H1 (cell line): ENCODE measurements at regions not wholly inside any gene's neighbourhood (a gene's known extent, or its start where the extent isn't known, plus 50 kb on each side); places are given as distances from the start of the nearest gene placed in this dataset.

Experiments
- CTCF ChIA-PET: fragments of 300-600 bp; sonication (Branson Sonifier 250); formaldehyde crosslinking; loops from one replicate; lab custom pipeline; 2021; ENCODE audit not compliant: partially characterized antibody; lab: Charles Lee
- POLR2A ChIA-PET: fragments of 300-600 bp; sonication (Branson Sonifier 250); formaldehyde crosslinking; loops from one replicate; lab custom pipeline; 2021; ENCODE audit warnings: inconsistent platforms; ENCODE audit not compliant: partially characterized antibody; lab: Charles Lee
- DNase-seq, 2 experiments: peaks; one replicate each; pipeline versions ENCODE4 v3.0.0 to v3.0.0-alpha.2; 2010 to 2022; ENCODE audit warnings: low spot score in 2 of 2, low read depth in 1 of 2, mixed read lengths in 1 of 2
- FAIRE-seq: peaks from 2 replicates; lab custom pipeline; 2011; peaks lifted over from hg19 to GRCh38; lab: Jason Lieb, UNC
- H2AFZ ChIP-seq: 2 replicates; pipeline ENCODE4 v1.8.1; 2012; ENCODE audit warnings: low read length, inconsistent platforms
- H2AK5ac ChIP-seq: 2 replicates; pipeline ENCODE4 v1.6.1; 2013; ENCODE audit warnings: low read depth, low read length
- H2BK120ac ChIP-seq: replicated peaks from 2 replicates; pipeline ENCODE3; 2013; ENCODE audit warnings: low read depth, low read length, inconsistent platforms
- H2BK12ac ChIP-seq: 2 replicates; pipeline ENCODE4 v1.6.1; 2013; ENCODE audit warnings: low read depth, low read length
- H2BK15ac ChIP-seq: 2 replicates; pipeline ENCODE4 v1.6.1; 2013; ENCODE audit warnings: low read length
- H2BK20ac ChIP-seq: 2 replicates; pipeline ENCODE4 v1.6.1; 2013; ENCODE audit warnings: low read length
- H2BK5ac ChIP-seq: 2 replicates; pipeline ENCODE4 v1.6.1; 2013; ENCODE audit warnings: low read depth, low read length
- H3K14ac ChIP-seq: 2 replicates; pipeline ENCODE4 v1.6.1; 2013; ENCODE audit warnings: inconsistent platforms; ENCODE audit not compliant: insufficient read length
- H3K18ac ChIP-seq: 2 replicates; pipeline ENCODE4 v1.6.1; 2013; ENCODE audit warnings: low read length; ENCODE audit errors: extremely low read depth
- H3K23ac ChIP-seq: 2 replicates; pipeline ENCODE4 v1.6.1; 2013; ENCODE audit warnings: inconsistent platforms; ENCODE audit not compliant: insufficient read length
- H3K23me2 ChIP-seq: 2 replicates; pipeline ENCODE4 v1.6.1; 2013; ENCODE audit warnings: low read depth, low read length
- H3K27ac ChIP-seq: 2 replicates; pipeline ENCODE4 v1.6.1; 2011; ENCODE audit warnings: low read depth, low read length, inconsistent platforms
- H3K27me3 ChIP-seq, 4 experiments: replicated peaks in 1 of 4; 1 replicate in 1 of 4; 2 replicates in 3 of 4; pipeline versions ENCODE4 v1.6.1 to v1.8.1; 2011 to 2013; ENCODE audit warnings: low read length in 3 of 4, mild to moderate bottlenecking in 3 of 4, inconsistent platforms in 2 of 4, mixed read lengths in 2 of 4, moderate library complexity in 1 of 4; ENCODE audit not compliant: control insufficient read depth in 3 of 4, insufficient read depth in 3 of 4; ENCODE audit errors: extremely low read depth in 1 of 4
- H3K36me3 ChIP-seq, 4 experiments: 2 replicates each; pipeline versions ENCODE4 v1.6.1 to v1.8.1; 2011 to 2013; ENCODE audit warnings: mild to moderate bottlenecking in 4 of 4, low read length in 3 of 4, moderate library complexity in 2 of 4, control low read depth in 1 of 4, inconsistent platforms in 1 of 4; ENCODE audit not compliant: insufficient read depth in 4 of 4, control insufficient read depth in 2 of 4
- H3K4ac ChIP-seq: replicated peaks from 2 replicates; pipeline ENCODE3; 2013; ENCODE audit warnings: low read length, low read depth, mixed read lengths, inconsistent platforms; ENCODE audit not compliant: insufficient read length
- H3K4me1 ChIP-seq, 4 experiments: replicated peaks in 1 of 4; 1 replicate in 1 of 4; 2 replicates in 3 of 4; pipeline versions ENCODE4 v1.6.1 to v1.8.1; 2011 to 2013; ENCODE audit warnings: low read length in 3 of 4, inconsistent platforms in 2 of 4, mixed read lengths in 1 of 4; ENCODE audit not compliant: insufficient read depth in 4 of 4, control insufficient read depth in 3 of 4
- H3K4me2 ChIP-seq, 2 experiments: 2 replicates each; pipeline versions ENCODE4 v1.6.1 to v1.8.1; 2011 to 2013; ENCODE audit warnings: low read depth in 2 of 2, low read length in 2 of 2, control low read depth in 1 of 2, inconsistent platforms in 1 of 2, mild to moderate bottlenecking in 1 of 2; ENCODE audit not compliant: insufficient read depth in 1 of 2
- H3K4me3 ChIP-seq, 4 experiments: fragments of 200-600, 300-600 bp in 1 of 4; sonication (generic), shearing (Covaris generic), sonication (Bioruptor Twin) in 1 of 4; 2 replicates each; pipeline versions ENCODE4 v1.5.1 to v1.8.1; 2011 to 2016; ENCODE audit warnings: low read length in 4 of 4, low read depth in 3 of 4, control low read depth in 2 of 4, inconsistent platforms in 2 of 4, mild to moderate bottlenecking in 2 of 4, mixed read lengths in 1 of 4, moderate library complexity in 1 of 4; ENCODE audit not compliant: insufficient read depth in 2 of 4; ENCODE audit errors: extremely low read depth in 1 of 4
- H3K56ac ChIP-seq: replicated peaks from 2 replicates; pipeline ENCODE3; 2013; ENCODE audit warnings: low read depth, mild to moderate bottlenecking, mixed read lengths, low read length, inconsistent platforms; ENCODE audit not compliant: insufficient read length
- H3K79me1 ChIP-seq: 2 replicates; pipeline ENCODE4 v1.6.1; 2013; ENCODE audit warnings: low read depth, low read length, control low read depth
- H3K79me2 ChIP-seq, 2 experiments: 2 replicates each; pipeline versions ENCODE4 v1.6.1 to v1.8.1; 2012 to 2013; ENCODE audit warnings: low read length in 2 of 2, mild to moderate bottlenecking in 2 of 2, inconsistent platforms in 1 of 2; ENCODE audit not compliant: insufficient read depth in 2 of 2, control insufficient read depth in 1 of 2
- H3K9ac ChIP-seq, 4 experiments: replicated peaks in 1 of 4; 1 replicate in 1 of 4; 2 replicates in 3 of 4; pipeline versions ENCODE4 v1.6.1 to v1.8.1; 2011 to 2013; ENCODE audit warnings: low read depth in 3 of 4, low read length in 3 of 4, control low read depth in 2 of 4, mild to moderate bottlenecking in 2 of 4, moderate library complexity in 2 of 4, inconsistent platforms in 1 of 4; ENCODE audit errors: extremely low read depth in 1 of 4
- H3K9me3 ChIP-seq, 2 experiments: 2 replicates each; pipeline versions ENCODE4 v1.6.1 to v1.8.1; 2012 to 2013; ENCODE audit warnings: mild to moderate bottlenecking in 2 of 2, moderate library complexity in 2 of 2, control low read depth in 1 of 2, inconsistent platforms in 1 of 2, low read depth in 1 of 2, low read length in 1 of 2, mixed read lengths in 1 of 2; ENCODE audit not compliant: insufficient read depth in 2 of 2
- H4K20me1 ChIP-seq, 2 experiments: replicated peaks in 1 of 2; 2 replicates each; pipeline versions ENCODE3 to v1.8.1; 2011 to 2013; ENCODE audit warnings: inconsistent platforms in 2 of 2, low read length in 2 of 2, mild to moderate bottlenecking in 1 of 2; ENCODE audit not compliant: insufficient read depth in 2 of 2, control insufficient read depth in 1 of 2
- H4K5ac ChIP-seq: 2 replicates; pipeline ENCODE4 v1.6.1; 2013; ENCODE audit warnings: low read length, low read depth, mixed read lengths, inconsistent platforms; ENCODE audit not compliant: insufficient read length
- H4K8ac ChIP-seq: 2 replicates; pipeline ENCODE4 v1.8.0; 2013; ENCODE audit warnings: mild to moderate bottlenecking, moderate library complexity, low read length, inconsistent platforms; ENCODE audit not compliant: insufficient read depth; ENCODE audit errors: extremely low read depth
- H4K91ac ChIP-seq: replicated peaks from 2 replicates; pipeline ENCODE3; 2013; ENCODE audit warnings: low read length, mixed read lengths, inconsistent platforms; ENCODE audit not compliant: insufficient read length
- CBX5 ChIP-seq: fragments of 300-800, 300-1000 bp; sonication (generic); IDR thresholded peaks from 2 replicates; pipeline ENCODE4 v1.7.1; 2016; ENCODE audit warnings: antibody characterized with exemption, low read length, low read depth
- SAP30 ChIP-seq: fragments of 300-600 bp; sonication (generic); IDR thresholded peaks from 2 replicates; pipeline ENCODE4 v1.7.1; 2012; ENCODE audit warnings: low read length, moderate library complexity, mild to moderate bottlenecking, inconsistent platforms; ENCODE audit not compliant: insufficient read depth, insufficient replicate concordance
- WGBS, 2 experiments: shearing (Covaris generic) in 1 of 2; methylation state at CpG; one replicate each; pipeline versions ENCODE4 v1.1.6 to v1.1.7; 2013 to 2015; ENCODE audit warnings: low lambda C conversion rate in 2 of 2, mixed read lengths in 2 of 2, inconsistent platforms in 1 of 2, low coverage in 1 of 2, missing lambda C conversion rate in 1 of 2; ENCODE audit not compliant: insufficient replicate concordance in 2 of 2, insufficient coverage in 1 of 2, insufficient read length in 1 of 2; ENCODE audit errors: extremely low coverage in 1 of 2, missing lambda C conversion rate in 1 of 2; 5-methylcytosine and 5-hydroxymethylcytosine counted together

- H4K5ac ChIP-seq: no peak overlapping the region
- no peak overlapping the region for H4K91ac ChIP-seq
- no peak overlapping the region for H2AK5ac ChIP-seq
- no peaks in the 10 kb centered on the region for H3K36me3 ChIP-seq
- H4K8ac ChIP-seq: no peak overlapping the region
- H3K79me1 ChIP-seq: no peaks in the 10 kb centered on the region
- 98% methylated on average over 2 of the region's 2 CpGs; no CpG with 5 or more reads in 1 of the 2 experiments for WGBS, 2 experiments
- no peak overlapping the region for H2AFZ ChIP-seq
- no peak for DNase-seq
- H3K14ac ChIP-seq: no peak overlapping the region
- no peaks in the 10 kb centered on the region for H3K4me1 ChIP-seq
- CTCF ChIA-PET: interaction anchor here (0.8 kb wide), 1 partner anchor 51 kb away, joined by 3 read pairs; no protein-coding TSS in a partner anchor
- H3K4me2 ChIP-seq: no peak overlapping the region
- no peak overlapping the region for H3K9ac ChIP-seq
- H2BK20ac ChIP-seq: no peak overlapping the region
- H3K79me2 ChIP-seq: no peaks in the 10 kb centered on the region
- no peak overlapping the region for H3K27ac ChIP-seq
- H3K18ac ChIP-seq: no peak overlapping the region
- peaks cover 0 to 5% of the 10 kb centered on the region in 2 experiments for H4K20me1 ChIP-seq
- no peak overlapping the region for H3K23ac ChIP-seq
- POLR2A ChIA-PET: no interaction called here
- peaks cover 10 to 35% (median 32%) of the 10 kb centered on the region in 4 experiments; a peak in 6 of 7 replicates for H3K27me3 ChIP-seq
- no peak overlapping the region for H3K56ac ChIP-seq
- no peak overlapping the region for H3K4me3 ChIP-seq
- FAIRE-seq: no peak
- H2BK15ac ChIP-seq: no peak overlapping the region
- no peak overlapping the region for H2BK12ac ChIP-seq
- TF ChIP-seq CBX5 (no peak), SAP30 (no peak)
- TF ChIP-seq, all 59 proteins: peak for 0
- Histone ChIP-seq H3K23me2 (no peaks in the 10 kb centered on the region), H3K9me3 (no peaks in the 10 kb centered on the region), H3K4ac (no peak overlapping the region), H2BK5ac (no peak overlapping the region), H2BK120ac (no peak overlapping the region)
Measured at GRCh38 chr7:113370910-113371309, 252.6 kb upstream of the SMIM30 start.
